ENCODE measurements at regions not wholly inside any gene's neighbourhood (a gene's known extent, or its start where the extent isn't known, plus 50 kb on each side); places are given as distances from the start of the nearest gene placed in this dataset.

DNA sequence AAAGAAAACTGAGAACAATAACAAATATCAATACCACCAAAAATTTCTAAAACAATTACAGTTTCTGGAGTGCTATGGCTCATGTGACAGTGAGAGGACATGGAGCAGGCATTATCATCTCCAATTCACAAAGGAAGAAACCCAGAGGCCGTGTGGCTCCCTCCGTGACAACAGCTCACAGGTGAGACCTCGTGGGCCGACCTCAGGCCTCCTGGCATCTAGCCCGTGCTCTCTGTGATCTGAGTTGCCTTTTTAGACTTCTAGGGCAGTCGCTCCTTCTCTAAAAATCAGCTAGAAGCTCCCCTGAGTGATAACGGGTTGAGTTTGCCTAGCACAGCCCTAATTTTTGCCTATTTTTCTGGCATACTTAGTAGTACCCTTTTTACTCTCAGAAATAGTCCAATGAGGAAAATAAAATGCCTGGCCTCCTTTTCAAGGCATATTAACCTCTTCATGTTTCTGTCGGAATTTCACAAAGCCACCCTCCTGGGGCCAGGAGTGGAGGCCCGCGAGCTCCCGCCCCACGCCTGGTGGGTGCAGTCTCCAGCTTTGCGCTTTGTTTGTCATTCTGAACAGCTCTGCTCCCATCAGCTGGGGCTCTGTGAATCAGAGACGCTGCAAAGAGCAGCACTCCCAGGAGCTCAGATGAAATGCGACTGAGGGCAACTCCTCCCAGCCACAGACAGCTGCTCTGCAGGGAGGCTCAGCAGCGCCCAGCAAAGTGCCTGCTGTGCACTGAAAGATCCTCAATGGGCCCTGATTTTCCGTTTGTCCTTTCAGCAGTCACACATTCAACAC lies 292.5 kb downstream of the UQCRFS1 start:
- Histone ChIP-seq H3K4me3 (no peak overlapping the region), H3K27ac (no peak overlapping the region), H3K9me3 (no peaks in the 10 kb centered on the region), H3K4me1 (no peaks in the 10 kb centered on the region), H3K27me3 (no peaks in the 10 kb centered on the region), H3K36me3 (no peaks in the 10 kb centered on the region)
- WGBS (ENCODE audit: insufficient coverage, low coverage, low lambda C conversion rate, missing lambda C conversion rate), result 37% methylated on average over 11 of the region's 17 CpGs
- DNase-seq, result no peak
- no peak for ATAC-seq
- TF ChIP-seq, protein P1, sequence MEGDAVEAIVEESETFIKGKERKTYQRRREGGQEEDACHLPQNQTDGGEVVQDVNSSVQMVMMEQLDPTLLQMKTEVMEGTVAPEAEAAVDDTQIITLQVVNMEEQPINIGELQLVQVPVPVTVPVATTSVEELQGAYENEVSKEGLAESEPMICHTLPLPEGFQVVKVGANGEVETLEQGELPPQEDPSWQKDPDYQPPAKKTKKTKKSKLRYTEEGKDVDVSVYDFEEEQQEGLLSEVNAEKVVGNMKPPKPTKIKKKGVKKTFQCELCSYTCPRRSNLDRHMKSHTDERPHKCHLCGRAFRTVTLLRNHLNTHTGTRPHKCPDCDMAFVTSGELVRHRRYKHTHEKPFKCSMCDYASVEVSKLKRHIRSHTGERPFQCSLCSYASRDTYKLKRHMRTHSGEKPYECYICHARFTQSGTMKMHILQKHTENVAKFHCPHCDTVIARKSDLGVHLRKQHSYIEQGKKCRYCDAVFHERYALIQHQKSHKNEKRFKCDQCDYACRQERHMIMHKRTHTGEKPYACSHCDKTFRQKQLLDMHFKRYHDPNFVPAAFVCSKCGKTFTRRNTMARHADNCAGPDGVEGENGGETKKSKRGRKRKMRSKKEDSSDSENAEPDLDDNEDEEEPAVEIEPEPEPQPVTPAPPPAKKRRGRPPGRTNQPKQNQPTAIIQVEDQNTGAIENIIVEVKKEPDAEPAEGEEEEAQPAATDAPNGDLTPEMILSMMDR (IDR thresholded peaks at IDR 0.05), result no peak
- no peak for TF ChIP-seq POLR2A (IDR thresholded peaks at IDR 0.05)
- intact Hi-C loops (cut with DNase I), result no loop called here

DNA sequence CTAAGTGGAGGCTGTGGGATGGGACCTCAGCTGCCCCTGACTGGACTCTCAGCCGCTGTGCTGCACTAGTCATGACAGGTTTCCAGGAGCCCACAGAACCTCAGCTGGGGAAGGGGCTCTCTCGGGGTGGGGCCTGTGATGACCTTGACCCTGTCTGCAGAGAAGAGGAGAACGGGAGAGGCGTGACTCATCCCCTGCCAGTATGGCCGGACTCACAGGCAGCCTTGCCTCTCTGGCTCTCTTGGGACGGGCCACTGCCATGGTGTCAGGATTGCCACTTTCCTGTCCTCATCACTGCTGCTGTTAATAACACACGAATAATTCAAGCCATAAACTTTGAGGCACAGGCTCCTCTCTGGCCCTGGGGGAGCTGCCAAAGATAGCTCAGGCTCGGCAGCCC lies 295.3 kb downstream of the UQCRFS1 start:
- Histone ChIP-seq H3K27me3 (no peaks in the 10 kb centered on the region), H3K36me3 (no peaks in the 10 kb centered on the region), H3K27ac (no peak overlapping the region), H3K4me1 (no peaks in the 10 kb centered on the region), H3K9me3 (no peaks in the 10 kb centered on the region), H3K4me3 (no peak overlapping the region)
- intact Hi-C loops (cut with DNase I), result no loop called here
- TF ChIP-seq, protein P1 (IDR thresholded peaks at IDR 0.05), result no peak
- TF ChIP-seq POLR2A (IDR thresholded peaks at IDR 0.05), result no peak
- 45% methylated on average over 6 of the region's 8 CpGs for WGBS (ENCODE audit: insufficient coverage, low coverage, low lambda C conversion rate, missing lambda C conversion rate)
- no peak for DNase-seq
- no peak for ATAC-seq

DNA sequence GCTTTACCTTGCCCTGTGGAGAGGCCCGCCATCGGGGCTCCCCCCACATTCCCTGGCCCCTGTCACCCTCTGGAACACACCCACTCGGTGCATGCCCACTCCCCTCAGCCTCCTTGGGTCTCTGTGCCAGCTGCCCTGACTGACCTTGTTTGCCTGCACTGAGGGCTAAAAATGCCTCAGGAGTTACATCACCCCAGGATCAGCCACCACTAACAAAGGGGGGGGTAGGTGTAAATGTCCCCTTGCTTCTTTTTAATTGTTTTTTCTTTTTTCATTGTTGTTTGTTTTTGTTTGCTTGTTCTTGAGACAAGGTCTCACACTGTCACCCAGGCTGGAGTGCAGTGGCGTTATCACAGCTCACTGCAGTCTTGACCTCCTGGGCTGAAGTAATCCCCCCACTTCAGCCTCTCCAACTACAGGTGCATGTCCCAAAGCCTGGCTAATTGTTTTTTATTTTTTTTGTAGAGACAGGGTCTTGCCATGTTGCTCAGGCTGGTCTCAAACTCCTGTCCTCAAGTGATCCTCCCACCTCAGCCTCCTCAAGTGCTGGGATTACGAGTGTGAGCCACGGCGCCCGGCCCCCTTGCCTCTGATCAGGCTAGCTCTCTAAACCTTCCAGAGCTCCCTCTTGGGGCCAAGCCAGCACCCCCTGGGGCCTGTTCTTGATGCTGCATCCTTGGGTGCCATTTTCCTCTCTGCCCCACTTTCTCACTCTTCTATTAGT lies 297.1 kb downstream of the UQCRFS1 start:
- DNase-seq (no peak), ATAC-seq (no peak)
- WGBS (ENCODE audit: insufficient coverage, low coverage, low lambda C conversion rate, missing lambda C conversion rate), result 40% methylated on average over 5 of the region's 8 CpGs
- no peak for TF ChIP-seq POLR2A (IDR thresholded peaks at IDR 0.05)
- TF ChIP-seq, protein P1 (IDR thresholded peaks at IDR 0.05), result no peak
- Histone ChIP-seq H3K9me3 (no peaks in the 10 kb centered on the region), H3K27ac (no peak overlapping the region), H3K36me3 (no peaks in the 10 kb centered on the region), H3K4me3 (no peak overlapping the region), H3K27me3 (no peaks in the 10 kb centered on the region), H3K4me1 (no peaks in the 10 kb centered on the region)
- intact Hi-C loops (cut with DNase I), result no loop called here

DNA sequence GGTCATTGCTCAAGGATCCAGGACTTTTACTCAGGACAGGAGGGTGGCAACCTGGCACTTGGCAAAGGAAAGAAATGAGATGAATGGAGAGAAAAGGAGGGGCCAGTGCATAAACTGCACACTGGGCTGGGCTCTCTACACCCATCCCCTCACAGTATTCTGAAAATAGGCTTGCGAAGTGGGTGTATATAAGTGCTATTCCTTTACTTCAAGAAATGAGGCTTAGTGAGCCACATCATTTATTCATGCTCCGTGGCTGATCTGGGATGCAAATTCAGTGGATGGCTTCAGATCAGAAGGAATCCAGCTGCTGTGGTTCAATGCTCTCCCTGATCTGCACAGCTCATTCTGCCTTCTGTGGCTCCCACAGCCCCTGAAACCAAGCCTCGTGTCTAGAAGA lies 297.7 kb downstream of the UQCRFS1 start:
- Histone ChIP-seq H3K27ac (no peak overlapping the region), H3K27me3 (no peaks in the 10 kb centered on the region), H3K4me3 (no peak overlapping the region), H3K4me1 (no peaks in the 10 kb centered on the region), H3K36me3 (no peaks in the 10 kb centered on the region), H3K9me3 (no peaks in the 10 kb centered on the region)
- intact Hi-C loops (cut with DNase I), result no loop called here
- no peak for DNase-seq
- TF ChIP-seq POLR2A (IDR thresholded peaks at IDR 0.05), result no peak
- TF ChIP-seq, protein P1 (IDR thresholded peaks at IDR 0.05), result no peak
- 34% methylated on average over 3 of the region's 3 CpGs for WGBS (ENCODE audit: insufficient coverage, low coverage, low lambda C conversion rate, missing lambda C conversion rate)
- ATAC-seq, result no peak
